H9 (cell line): ENCODE measurements at regions not wholly inside any gene's neighbourhood (a gene's known extent, or its start where the extent isn't known, plus 50 kb on each side); places are given as distances from the start of the nearest gene placed in this dataset.

Source experiments
- DNase-seq: peaks from one replicate; pipeline ENCODE4 v3.0.0-alpha.2; 2017
- H2AFZ ChIP-seq: one replicate; pipeline ENCODE4 v1.6.1; 2013; ENCODE audit warnings: mild to moderate bottlenecking, low read length, control low read depth, moderate library complexity
- H2AK5ac ChIP-seq: 2 replicates; pipeline ENCODE4 v1.6.1; 2013; ENCODE audit warnings: low read length, control low read depth, mixed read lengths; ENCODE audit not compliant: insufficient read length
- H2BK120ac ChIP-seq: one replicate; pipeline ENCODE4 v1.6.1; 2013; ENCODE audit warnings: low read depth, mild to moderate bottlenecking, low read length, control low read depth, inconsistent platforms; ENCODE audit not compliant: poor library complexity, severe bottlenecking
- H2BK12ac ChIP-seq: 2 replicates; pipeline ENCODE4 v1.6.1; 2013; ENCODE audit warnings: low read length, control low read depth, mixed read lengths, low read depth; ENCODE audit not compliant: insufficient read length
- H2BK15ac ChIP-seq: 2 replicates; pipeline ENCODE4 v1.6.1; 2013; ENCODE audit warnings: low read depth, low read length, control low read depth
- H2BK20ac ChIP-seq: one replicate; pipeline ENCODE4 v1.6.1; 2013; ENCODE audit warnings: low read depth, mild to moderate bottlenecking, low read length, control low read depth, inconsistent platforms; ENCODE audit not compliant: poor library complexity, severe bottlenecking
- H2BK5ac ChIP-seq: 2 replicates; pipeline ENCODE4 v1.6.1; 2013; ENCODE audit warnings: low read length, control low read depth, mixed read lengths; ENCODE audit not compliant: insufficient read length
- H3K14ac ChIP-seq: 2 replicates; pipeline ENCODE4 v1.6.1; 2013; ENCODE audit warnings: low read length, control low read depth; ENCODE audit not compliant: insufficient read depth
- H3K18ac ChIP-seq: 2 replicates; pipeline ENCODE4 v1.6.1; 2013; ENCODE audit warnings: low read depth, mild to moderate bottlenecking, mixed read lengths, low read length, control low read depth; ENCODE audit not compliant: insufficient read length
- H3K23ac ChIP-seq: 2 replicates; pipeline ENCODE4 v1.6.1; 2013; ENCODE audit warnings: low read length, control low read depth, mixed read lengths, low read depth; ENCODE audit not compliant: insufficient read length
- H3K23me2 ChIP-seq: 2 replicates; pipeline ENCODE4 v1.6.1; 2013; ENCODE audit warnings: low read depth, mild to moderate bottlenecking, mixed read lengths, low read length, control low read depth; ENCODE audit not compliant: insufficient read length, poor library complexity, severe bottlenecking
- H3K27ac ChIP-seq: 2 replicates; pipeline ENCODE4 v1.5.1; 2013; ENCODE audit warnings: low read length, control low read depth, mixed read lengths, low read depth; ENCODE audit not compliant: insufficient read length
- H3K27me3 ChIP-seq: 2 replicates; pipeline ENCODE4 v1.6.1; 2013; ENCODE audit warnings: low read length, control low read depth, inconsistent platforms; ENCODE audit not compliant: insufficient read depth
- H3K4ac ChIP-seq: 2 replicates; pipeline ENCODE4 v1.6.1; 2013; ENCODE audit warnings: low read depth, mild to moderate bottlenecking, control low read depth, inconsistent platforms, low read length, moderate library complexity
- H3K4me1 ChIP-seq: 2 replicates; pipeline ENCODE4 v1.6.1; 2013; ENCODE audit warnings: low read length, control low read depth, inconsistent platforms; ENCODE audit not compliant: insufficient read depth
- H3K4me2 ChIP-seq: 2 replicates; pipeline ENCODE4 v1.6.1; 2013; ENCODE audit warnings: low read length, control low read depth, mixed read lengths; ENCODE audit not compliant: insufficient read length, insufficient read depth
- H3K56ac ChIP-seq: 2 replicates; pipeline ENCODE4 v1.6.1; 2013; ENCODE audit warnings: low read depth, mild to moderate bottlenecking, mixed read lengths, low read length, control low read depth; ENCODE audit not compliant: insufficient read length
- H3K79me1 ChIP-seq: 2 replicates; pipeline ENCODE4 v1.6.1; 2013; ENCODE audit warnings: low read depth, mild to moderate bottlenecking, moderate library complexity, low read length, control low read depth, inconsistent platforms; ENCODE audit not compliant: insufficient read depth, poor library complexity, severe bottlenecking
- H3K79me2 ChIP-seq: 2 replicates; pipeline ENCODE4 v1.6.1; 2013; ENCODE audit warnings: low read length, control low read depth, inconsistent platforms; ENCODE audit not compliant: insufficient read depth
- H3K9ac ChIP-seq: 2 replicates; pipeline ENCODE4 v1.6.1; 2013; ENCODE audit warnings: low read length, control low read depth, mixed read lengths; ENCODE audit not compliant: insufficient read length; ENCODE audit errors: extremely low read depth
- H3K9me3 ChIP-seq: one replicate; pipeline ENCODE4 v1.6.1; 2013; ENCODE audit warnings: low read depth, low read length, inconsistent platforms; ENCODE audit not compliant: control insufficient read depth
- H3T11ph ChIP-seq: one replicate; pipeline ENCODE4 v1.6.1; 2013; ENCODE audit warnings: mild to moderate bottlenecking, low read length, control low read depth, inconsistent platforms
- H4K20me1 ChIP-seq: one replicate; pipeline ENCODE4 v1.6.1; 2013; ENCODE audit not compliant: control insufficient read depth, insufficient read length, insufficient read depth
- H4K5ac ChIP-seq: 2 replicates; pipeline ENCODE4 v1.6.1; 2013; ENCODE audit warnings: low read depth, mild to moderate bottlenecking, mixed read lengths, low read length, control low read depth; ENCODE audit not compliant: insufficient read length
- H4K8ac ChIP-seq: replicated peaks from 2 replicates; pipeline ENCODE4 v1.6.1; 2013; ENCODE audit warnings: low read length, control low read depth, mixed read lengths, low read depth; ENCODE audit not compliant: insufficient read length
- H4K91ac ChIP-seq: 2 replicates; pipeline ENCODE4 v1.6.1; 2013; ENCODE audit warnings: low read depth, mild to moderate bottlenecking, moderate library complexity, mixed read lengths, low read length, control low read depth; ENCODE audit not compliant: insufficient read length
- H3K27ac Mint-ChIP-seq, 3 experiments: 2 replicates in 2 of 3; 3 replicates in 1 of 3; pipeline ENCODE4 v1.8.0; 2020 to 2021; ENCODE audit warnings: mixed read lengths in 3 of 3, mild to moderate bottlenecking in 1 of 3, moderate library complexity in 1 of 3
- H3K27me3 Mint-ChIP-seq: 2 replicates; pipeline ENCODE4 v1.8.0; 2021; ENCODE audit warnings: low read depth, mild to moderate bottlenecking, moderate library complexity, mixed read lengths
- H3K36me3 Mint-ChIP-seq, 3 experiments: 2 replicates in 2 of 3; 3 replicates in 1 of 3; pipeline ENCODE4 v1.8.0; 2020 to 2021; ENCODE audit warnings: low read depth in 3 of 3, mixed read lengths in 3 of 3; ENCODE audit not compliant: insufficient read depth in 1 of 3
- H3K4me1 Mint-ChIP-seq, 2 experiments: 2 replicates each; pipeline ENCODE4 v1.8.0; 2020; ENCODE audit warnings: mixed read lengths in 2 of 2
- H3K4me3 Mint-ChIP-seq, 2 experiments: 2 replicates in 1 of 2; 3 replicates in 1 of 2; pipeline ENCODE4 v1.8.0; 2020 to 2021; ENCODE audit warnings: mild to moderate bottlenecking in 2 of 2, mixed read lengths in 2 of 2, moderate library complexity in 1 of 2
- H3K9me3 Mint-ChIP-seq, 2 experiments: 2 replicates in 1 of 2; 3 replicates in 1 of 2; pipeline ENCODE4 v1.8.0; 2020; ENCODE audit warnings: mild to moderate bottlenecking in 2 of 2, mixed read lengths in 2 of 2, moderate library complexity in 1 of 2
- WGBS: extraction: QIAGEN DNeasy Blood & Tissue Kit; methylation state at CpG from one replicate; pipeline ENCODE4 v1.1.7; 2013; ENCODE audit warnings: missing lambda C conversion rate, low lambda C conversion rate, mixed read lengths; ENCODE audit not compliant: insufficient read length; ENCODE audit errors: extremely low coverage; 5-methylcytosine and 5-hydroxymethylcytosine counted together
- TF ChIP-seq, protein P1 (sequence below): fragments of 200-600 bp; sonication (generic); conservative IDR thresholded peaks from 3 replicates; pipeline ENCODE4 v1.8.0; 2021; ENCODE audit warnings: antibody characterized with exemption, mild to moderate bottlenecking

- no peak overlapping the region for H3K56ac ChIP-seq
- no peak overlapping the region for H3K4ac ChIP-seq
- no peak overlapping the region for H2BK12ac ChIP-seq
- DNase-seq: no peak
- H2AK5ac ChIP-seq: no peak overlapping the region
- no peak overlapping the region for H3K4me3 Mint-ChIP-seq
- no peaks in the 10 kb centered on the region for H3K9me3 ChIP-seq
- H3K9me3 Mint-ChIP-seq: peaks cover 0 to 2% of the 10 kb centered on the region in 2 experiments; a peak in 3 of 5 replicates
- H3K18ac ChIP-seq: no peak overlapping the region
- no peak overlapping the region for H2BK5ac ChIP-seq
- H3K27ac ChIP-seq: no peak overlapping the region
- no peak overlapping the region for H3K23ac ChIP-seq
- H3K4me1 ChIP-seq: no peaks in the 10 kb centered on the region
- no peaks in the 10 kb centered on the region for H3K79me1 ChIP-seq
- H3K27me3 Mint-ChIP-seq: no peaks in the 10 kb centered on the region
- H4K8ac ChIP-seq: no peak overlapping the region
- TF ChIP-seq, protein P1, sequence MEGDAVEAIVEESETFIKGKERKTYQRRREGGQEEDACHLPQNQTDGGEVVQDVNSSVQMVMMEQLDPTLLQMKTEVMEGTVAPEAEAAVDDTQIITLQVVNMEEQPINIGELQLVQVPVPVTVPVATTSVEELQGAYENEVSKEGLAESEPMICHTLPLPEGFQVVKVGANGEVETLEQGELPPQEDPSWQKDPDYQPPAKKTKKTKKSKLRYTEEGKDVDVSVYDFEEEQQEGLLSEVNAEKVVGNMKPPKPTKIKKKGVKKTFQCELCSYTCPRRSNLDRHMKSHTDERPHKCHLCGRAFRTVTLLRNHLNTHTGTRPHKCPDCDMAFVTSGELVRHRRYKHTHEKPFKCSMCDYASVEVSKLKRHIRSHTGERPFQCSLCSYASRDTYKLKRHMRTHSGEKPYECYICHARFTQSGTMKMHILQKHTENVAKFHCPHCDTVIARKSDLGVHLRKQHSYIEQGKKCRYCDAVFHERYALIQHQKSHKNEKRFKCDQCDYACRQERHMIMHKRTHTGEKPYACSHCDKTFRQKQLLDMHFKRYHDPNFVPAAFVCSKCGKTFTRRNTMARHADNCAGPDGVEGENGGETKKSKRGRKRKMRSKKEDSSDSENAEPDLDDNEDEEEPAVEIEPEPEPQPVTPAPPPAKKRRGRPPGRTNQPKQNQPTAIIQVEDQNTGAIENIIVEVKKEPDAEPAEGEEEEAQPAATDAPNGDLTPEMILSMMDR: no peak
- H2AFZ ChIP-seq: no peak overlapping the region
- no peaks in the 10 kb centered on the region for H3K36me3 Mint-ChIP-seq
- no peak overlapping the region for H2BK20ac ChIP-seq
- H4K5ac ChIP-seq: no peak overlapping the region
- no peak overlapping the region for H2BK15ac ChIP-seq
- no peaks in the 10 kb centered on the region for H3K79me2 ChIP-seq
- H3T11ph ChIP-seq: no peak overlapping the region
- no peak overlapping the region for H4K91ac ChIP-seq
- no peak overlapping the region for H3K4me2 ChIP-seq
- no peak overlapping the region for H3K9ac ChIP-seq
- no peaks in the 10 kb centered on the region for H3K23me2 ChIP-seq
- no peaks in the 10 kb centered on the region for H3K4me1 Mint-ChIP-seq
- no peak overlapping the region for H2BK120ac ChIP-seq
- no peaks in the 10 kb centered on the region for H3K27me3 ChIP-seq
- H4K20me1 ChIP-seq: no peaks in the 10 kb centered on the region
- H3K27ac Mint-ChIP-seq: no peak overlapping the region
- no CpG with 5 or more reads among the region's 2 CpGs for WGBS
- H3K14ac ChIP-seq: no peak overlapping the region
These were observed 306.5 kb upstream of the LDB2 start for GRCh38 chr4:17204908-17205307.
